MM.1S (cell line): ENCODE measurements at regions not wholly inside any gene's neighbourhood (a gene's known extent, or its start where the extent isn't known, plus 50 kb on each side); places are given as distances from the start of the nearest gene placed in this dataset.

Experiments
- CTCF ChIP-seq: fragments of 300-600 bp; sonication (generic); IDR thresholded peaks from 2 replicates; pipeline ENCODE4 v1.5.1; 2016; ENCODE audit warnings: antibody characterized with exemption, low read length, mixed read lengths
- EZH2 ChIP-seq: fragments of 300-600 bp; sonication (generic); optimal IDR thresholded peaks from 2 replicates; pipeline ENCODE3; 2017; ENCODE audit warnings: low read depth, mild to moderate bottlenecking, antibody characterized with exemption, low read length, mixed read lengths
- EZH2phosphoT487 ChIP-seq: fragments of 300-600 bp; sonication (generic); IDR thresholded peaks from 2 replicates; pipeline ENCODE4 v1.6.1; 2018; ENCODE audit warnings: antibody characterized with exemption, low read length

- TF ChIP-seq EZH2 = no peak
- TF ChIP-seq CTCF = no peak
- no peak for TF ChIP-seq EZH2phosphoT487
Observed at GRCh38 chr10:31669357-31669756, 259.3 kb downstream of the ARHGAP12 start.
